Lower lobe of right lung (tissue), 2 donors: ENCODE measurements at regions not wholly inside any gene's neighbourhood (a gene's known extent, or its start where the extent isn't known, plus 50 kb on each side); places are given as distances from the start of the nearest gene placed in this dataset.

Experiments
- ATAC-seq, 2 donors: fragments of 200-7000 bp; cut with Tn5 transposase; one replicate each; pipeline ENCODE4 v1.9.1; 2020 to 2022; ENCODE audit warnings: mild to moderate bottlenecking in 2 of 2, moderate library complexity in 2 of 2
- DNase-seq: peaks from one replicate; pipeline ENCODE4 v3.0.0-alpha.2; 2020
- H3K27ac ChIP-seq: fragments of 200-600 bp; one replicate; pipeline ENCODE4 v1.8.0; 2022
- H3K27me3 ChIP-seq: fragments of 200-600 bp; one replicate; pipeline ENCODE4 v1.8.0; 2022; ENCODE audit warnings: low read depth
- H3K36me3 ChIP-seq: fragments of 200-600 bp; one replicate; pipeline ENCODE4 v1.8.0; 2022; ENCODE audit warnings: mild to moderate bottlenecking
- H3K4me1 ChIP-seq: fragments of 200-600 bp; one replicate; pipeline ENCODE4 v1.8.0; 2022
- H3K4me3 ChIP-seq: fragments of 200-600 bp; one replicate; pipeline ENCODE4 v1.8.0; 2022; ENCODE audit warnings: mild to moderate bottlenecking
- H3K9me3 ChIP-seq: fragments of 200-600 bp; one replicate; pipeline ENCODE4 v1.8.0; 2022
- intact Hi-C: fragments of 100-400 bp; cut with DNase I; formaldehyde crosslinking; loops from one replicate; pipeline ENCODE4 v1.11.0; 2022
- TF ChIP-seq, protein P1 (sequence below): fragments of 200-600 bp; IDR thresholded peaks from one replicate; pipeline ENCODE4 v1.8.0; 2022; ENCODE audit warnings: antibody characterized with exemption, mild to moderate bottlenecking
- donor health status: DM: no; HTN: yes; CAD: no; lungs with severe emphysema.

DNA sequence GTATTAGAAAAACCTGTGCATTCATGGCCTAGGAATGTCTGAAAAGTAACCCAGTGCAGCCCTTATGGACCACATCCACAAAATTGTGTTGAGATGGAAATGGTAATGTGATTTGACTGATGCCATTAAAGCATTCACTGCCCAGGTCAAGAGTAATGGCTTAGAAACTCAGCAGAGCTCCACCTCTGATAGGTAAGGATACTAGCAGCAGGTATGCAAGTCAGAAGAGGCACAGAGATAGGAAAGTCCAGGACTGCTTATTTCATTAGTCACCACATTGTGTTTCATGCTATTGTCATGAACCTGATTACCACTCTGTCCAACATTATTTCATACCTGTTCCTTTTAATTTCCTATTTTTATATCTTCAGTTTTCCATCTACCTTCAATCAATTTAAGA is 2042.2 kb downstream of the ARAP2 start:
- ATAC-seq: no peak
- H3K4me3 ChIP-seq: no peak overlapping the region
- intact Hi-C loops: no loop called here

GRCh38 chr4:34220601-34221000 is 2023.7 kb downstream of the ARAP2 start:
- intact Hi-C loops: no loop called here
- no peak overlapping the region for H3K4me3 ChIP-seq

More for the DNA sequence above, 2042.2 kb downstream of the ARAP2 start:
- Histone ChIP-seq H3K9me3 (no peaks in the 10 kb centered on the region), H3K4me1 (no peaks in the 10 kb centered on the region), H3K27ac (no peak overlapping the region), H3K36me3 (no peaks in the 10 kb centered on the region), H3K27me3 (no peaks in the 10 kb centered on the region)
- TF ChIP-seq, protein P1, sequence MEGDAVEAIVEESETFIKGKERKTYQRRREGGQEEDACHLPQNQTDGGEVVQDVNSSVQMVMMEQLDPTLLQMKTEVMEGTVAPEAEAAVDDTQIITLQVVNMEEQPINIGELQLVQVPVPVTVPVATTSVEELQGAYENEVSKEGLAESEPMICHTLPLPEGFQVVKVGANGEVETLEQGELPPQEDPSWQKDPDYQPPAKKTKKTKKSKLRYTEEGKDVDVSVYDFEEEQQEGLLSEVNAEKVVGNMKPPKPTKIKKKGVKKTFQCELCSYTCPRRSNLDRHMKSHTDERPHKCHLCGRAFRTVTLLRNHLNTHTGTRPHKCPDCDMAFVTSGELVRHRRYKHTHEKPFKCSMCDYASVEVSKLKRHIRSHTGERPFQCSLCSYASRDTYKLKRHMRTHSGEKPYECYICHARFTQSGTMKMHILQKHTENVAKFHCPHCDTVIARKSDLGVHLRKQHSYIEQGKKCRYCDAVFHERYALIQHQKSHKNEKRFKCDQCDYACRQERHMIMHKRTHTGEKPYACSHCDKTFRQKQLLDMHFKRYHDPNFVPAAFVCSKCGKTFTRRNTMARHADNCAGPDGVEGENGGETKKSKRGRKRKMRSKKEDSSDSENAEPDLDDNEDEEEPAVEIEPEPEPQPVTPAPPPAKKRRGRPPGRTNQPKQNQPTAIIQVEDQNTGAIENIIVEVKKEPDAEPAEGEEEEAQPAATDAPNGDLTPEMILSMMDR: no peak
- no peak for DNase-seq

DNA sequence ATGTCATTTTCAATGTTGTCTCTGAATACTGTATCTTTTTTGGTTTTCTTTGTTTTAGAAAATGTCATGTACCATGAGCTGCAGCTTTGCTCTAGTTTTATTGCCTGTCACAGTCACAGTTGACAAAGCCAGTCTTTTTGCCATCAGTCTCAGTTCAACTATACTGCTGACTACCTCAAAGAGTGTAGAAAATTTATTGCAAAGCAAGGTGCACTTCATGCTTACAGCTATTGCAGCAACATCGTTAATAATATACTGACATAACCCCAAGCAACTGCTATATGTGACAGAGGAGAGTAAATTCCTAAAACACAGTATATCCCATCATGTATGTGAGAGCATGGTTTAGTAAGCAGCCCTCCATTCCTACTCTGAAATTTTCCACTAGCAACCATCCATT is 2022.3 kb downstream of the ARAP2 start:
- Histone ChIP-seq H3K27me3 (no peaks in the 10 kb centered on the region), H3K9me3 (no peaks in the 10 kb centered on the region), H3K4me3 (no peak overlapping the region), H3K36me3 (no peaks in the 10 kb centered on the region), H3K27ac (no peak overlapping the region), H3K4me1 (no peaks in the 10 kb centered on the region)
- intact Hi-C loops: no loop called here
- DNase-seq (no peak), ATAC-seq (no peak)
- TF ChIP-seq, protein P1: no peak

More at GRCh38 chr4:34220601-34221000, 2023.7 kb downstream of the ARAP2 start:
- TF ChIP-seq, protein P1: no peak
- Histone ChIP-seq H3K27ac (no peak overlapping the region), H3K9me3 (no peaks in the 10 kb centered on the region), H3K27me3 (no peaks in the 10 kb centered on the region), H3K4me1 (no peaks in the 10 kb centered on the region), H3K36me3 (no peaks in the 10 kb centered on the region)
- DNase-seq (no peak), ATAC-seq (no peak)

DNA sequence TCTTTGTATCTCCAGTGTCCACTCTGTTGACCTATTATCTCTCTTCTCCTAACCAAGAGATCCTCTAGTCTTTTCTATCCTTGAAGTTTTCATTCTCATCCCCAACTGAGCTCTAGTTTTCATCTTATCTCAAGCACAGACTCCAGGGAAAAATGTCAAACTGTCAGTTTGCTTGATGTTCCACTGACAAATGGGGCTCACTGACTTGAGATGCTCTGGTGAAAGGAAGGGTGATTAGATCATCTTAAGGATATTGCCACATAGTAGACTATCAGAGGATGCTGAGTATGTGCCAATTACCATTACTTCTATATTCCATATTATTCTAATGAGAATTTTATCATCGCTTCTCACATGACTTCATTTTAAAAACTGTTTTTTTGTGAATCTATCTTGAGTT is 2008.2 kb downstream of the ARAP2 start:
- Histone ChIP-seq H3K9me3 (no peaks in the 10 kb centered on the region), H3K4me1 (no peaks in the 10 kb centered on the region), H3K4me3 (no peak overlapping the region), H3K27me3 (no peaks in the 10 kb centered on the region), H3K27ac (no peak overlapping the region), H3K36me3 (no peaks in the 10 kb centered on the region)
- ATAC-seq (no peak), DNase-seq (no peak)
- intact Hi-C loops: no loop called here
- TF ChIP-seq, protein P1: no peak

DNA sequence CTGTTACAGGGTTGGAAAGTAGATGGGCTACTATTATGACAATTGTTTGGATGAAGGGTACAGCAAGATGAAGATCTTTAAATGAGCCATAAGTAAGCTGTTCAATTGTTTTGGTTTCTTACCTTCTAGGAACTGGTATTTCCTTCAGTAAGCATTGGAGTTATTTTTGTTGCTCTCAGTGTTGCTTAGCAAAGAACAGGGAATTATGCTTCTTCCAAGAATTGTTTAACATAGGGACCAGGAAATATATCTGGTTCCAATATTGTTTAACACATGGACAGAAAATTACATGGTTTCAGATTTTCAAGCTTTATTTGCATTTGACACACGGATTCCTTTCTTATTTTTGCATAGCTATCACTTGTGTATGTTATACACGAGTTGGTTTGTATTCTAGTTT is 1999.0 kb downstream of the ARAP2 start:
- ATAC-seq (no peak), DNase-seq (no peak)
- TF ChIP-seq, protein P1: no peak
- Histone ChIP-seq H3K4me3 (no peak overlapping the region), H3K9me3 (no peaks in the 10 kb centered on the region), H3K27ac (no peak overlapping the region), H3K36me3 (no peaks in the 10 kb centered on the region), H3K27me3 (no peaks in the 10 kb centered on the region), H3K4me1 (no peaks in the 10 kb centered on the region)
- intact Hi-C loops: no loop called here

DNA sequence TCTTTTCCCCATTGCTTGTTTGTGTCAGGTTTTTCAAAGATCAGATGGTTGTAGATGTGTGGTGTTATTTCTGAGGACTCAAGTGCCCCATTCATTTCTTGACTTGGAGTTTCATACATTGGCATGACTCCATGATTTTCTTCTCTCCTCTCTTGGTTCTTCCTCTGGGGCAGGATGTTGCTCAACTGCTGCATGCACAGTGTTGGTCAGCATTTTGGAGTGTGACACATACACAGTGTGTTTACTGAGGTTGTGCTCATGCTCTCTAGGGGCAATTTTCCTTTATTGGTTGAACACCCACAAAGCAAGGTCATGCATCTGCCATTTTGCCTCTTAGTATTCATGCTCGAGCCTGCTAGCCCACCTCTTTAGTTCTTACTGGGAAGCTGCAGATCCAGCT is 1993.8 kb downstream of the ARAP2 start:
- ATAC-seq (no peak), DNase-seq (no peak)
- intact Hi-C loops: no loop called here
- Histone ChIP-seq H3K27me3 (no peaks in the 10 kb centered on the region), H3K4me1 (no peaks in the 10 kb centered on the region), H3K36me3 (no peaks in the 10 kb centered on the region), H3K27ac (no peak overlapping the region), H3K9me3 (no peaks in the 10 kb centered on the region), H3K4me3 (no peak overlapping the region)
- TF ChIP-seq, protein P1: no peak
